ENCODE measurements at regions not wholly inside any gene's neighbourhood (a gene's known extent, or its start where the extent isn't known, plus 50 kb on each side); places are given as distances from the start of the nearest gene placed in this dataset.

DNA sequence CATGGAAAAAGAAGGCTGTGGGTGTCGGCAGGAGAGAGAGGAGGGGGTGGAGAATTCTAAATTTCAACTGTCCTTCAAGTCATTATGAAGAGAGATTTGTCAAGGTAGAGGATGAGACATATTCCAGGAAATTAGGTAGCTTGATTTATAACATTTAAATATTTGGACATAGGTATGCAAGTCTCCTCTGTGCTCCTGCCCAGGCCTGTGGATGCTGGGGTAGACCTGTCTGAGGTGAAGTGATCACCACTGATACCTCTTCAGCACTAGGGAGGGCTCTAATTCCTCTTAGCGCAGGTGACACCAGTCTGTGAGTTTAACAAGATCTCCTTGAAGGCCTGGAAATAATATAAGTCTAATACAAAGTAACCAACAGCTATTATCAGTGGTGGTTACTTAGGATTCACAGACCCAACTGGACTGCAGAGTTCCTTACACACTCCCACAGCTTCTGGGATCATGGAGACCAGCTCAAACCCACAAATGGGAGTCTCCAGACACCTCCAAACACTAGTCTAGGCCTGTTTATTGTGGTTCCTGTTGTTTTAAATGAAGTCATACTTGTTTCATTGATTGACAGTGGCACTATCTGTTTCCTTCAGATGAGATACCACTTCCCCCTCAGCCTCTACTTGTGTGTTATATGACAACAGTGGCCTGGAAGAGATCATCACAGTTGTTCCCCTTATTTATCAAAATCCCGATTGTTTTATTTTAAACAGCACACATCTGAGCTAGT, 104.1 kb upstream of the ITPRID2 start:
- no peaks in the 10 kb centered on the region for H3K36me3 Mint-ChIP-seq (ENCODE audit: low read depth, unreplicated experiment)
- no peaks in the 10 kb centered on the region for H3K9me3 ChIP-seq (ENCODE audit: insufficient read depth, low read depth, low read length)
- no peaks in the 10 kb centered on the region for H3K27me3 ChIP-seq (ENCODE audit: insufficient read depth, low read length)
- H3K9ac ChIP-seq (ENCODE audit: low read length) = no peak overlapping the region
- H3K27ac ChIP-seq (ENCODE audit: low read depth, low read length) = no peak overlapping the region
- peaks cover 2% of the 10 kb centered on the region for H3K9me3 Mint-ChIP-seq (ENCODE audit: unreplicated experiment)
- no peak overlapping the region for H3K4me3 Mint-ChIP-seq (ENCODE audit: unreplicated experiment)
- no peak for TF ChIP-seq EZH2 (IDR thresholded peaks at IDR 0.05; ENCODE audit: insufficient read depth, low read length)
- TF ChIP-seq, protein P1, sequence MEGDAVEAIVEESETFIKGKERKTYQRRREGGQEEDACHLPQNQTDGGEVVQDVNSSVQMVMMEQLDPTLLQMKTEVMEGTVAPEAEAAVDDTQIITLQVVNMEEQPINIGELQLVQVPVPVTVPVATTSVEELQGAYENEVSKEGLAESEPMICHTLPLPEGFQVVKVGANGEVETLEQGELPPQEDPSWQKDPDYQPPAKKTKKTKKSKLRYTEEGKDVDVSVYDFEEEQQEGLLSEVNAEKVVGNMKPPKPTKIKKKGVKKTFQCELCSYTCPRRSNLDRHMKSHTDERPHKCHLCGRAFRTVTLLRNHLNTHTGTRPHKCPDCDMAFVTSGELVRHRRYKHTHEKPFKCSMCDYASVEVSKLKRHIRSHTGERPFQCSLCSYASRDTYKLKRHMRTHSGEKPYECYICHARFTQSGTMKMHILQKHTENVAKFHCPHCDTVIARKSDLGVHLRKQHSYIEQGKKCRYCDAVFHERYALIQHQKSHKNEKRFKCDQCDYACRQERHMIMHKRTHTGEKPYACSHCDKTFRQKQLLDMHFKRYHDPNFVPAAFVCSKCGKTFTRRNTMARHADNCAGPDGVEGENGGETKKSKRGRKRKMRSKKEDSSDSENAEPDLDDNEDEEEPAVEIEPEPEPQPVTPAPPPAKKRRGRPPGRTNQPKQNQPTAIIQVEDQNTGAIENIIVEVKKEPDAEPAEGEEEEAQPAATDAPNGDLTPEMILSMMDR (IDR thresholded peaks at IDR 0.05; ENCODE audit: insufficient read depth, low read depth, low read length) = no peak
- H3K4me1 Mint-ChIP-seq (ENCODE audit: low read depth, unreplicated experiment) = peaks cover 73% of the 10 kb centered on the region
- no peaks in the 10 kb centered on the region for H3K79me2 ChIP-seq (ENCODE audit: insufficient read depth, low read length)
- no peaks in the 10 kb centered on the region for H3K36me3 ChIP-seq (ENCODE audit: insufficient read depth, low read length)
- H3K27ac Mint-ChIP-seq (ENCODE audit: unreplicated experiment) = peak overlapping the region; percentile 51
- DNase-seq (ENCODE audit: low read depth) (no peak), FAIRE-seq (no peak)
- H3K4me1 ChIP-seq (ENCODE audit: insufficient read depth, low read length) = peaks cover 50% of the 10 kb centered on the region
- H4K20me1 ChIP-seq (ENCODE audit: insufficient read depth, low read length) = no peaks in the 10 kb centered on the region
- H3K4me3 ChIP-seq (ENCODE audit: insufficient read depth, low read depth, low read length) = no peak overlapping the region
- no peaks in the 10 kb centered on the region for H3K27me3 Mint-ChIP-seq (ENCODE audit: low read depth, unreplicated experiment)
- H3K4me2 ChIP-seq (ENCODE audit: low read length) = no peak overlapping the region
- no peak overlapping the region for H2AFZ ChIP-seq (ENCODE audit: low read depth, low read length)

- Histone ChIP-seq H3K4me2 (ENCODE audit: low read length) (peak overlapping the region; percentile 27), H3K79me2 (ENCODE audit: insufficient read depth, low read length) (no peaks in the 10 kb centered on the region), H3K27ac (ENCODE audit: low read depth, low read length) (peak overlapping the region; percentile 97), H3K4me3 (ENCODE audit: insufficient read depth, low read depth, low read length) (no peak overlapping the region), H3K27me3 (ENCODE audit: insufficient read depth, low read length) (no peaks in the 10 kb centered on the region), H3K9ac (ENCODE audit: low read length) (no peak overlapping the region), H3K4me1 (ENCODE audit: insufficient read depth, low read length) (peaks cover 50% of the 10 kb centered on the region), H2AFZ (ENCODE audit: low read depth, low read length) (peak overlapping the region; percentile 49), H3K36me3 (ENCODE audit: insufficient read depth, low read length) (no peaks in the 10 kb centered on the region), H3K9me3 (ENCODE audit: insufficient read depth, low read depth, low read length) (peaks cover 2% of the 10 kb centered on the region), H4K20me1 (ENCODE audit: insufficient read depth, low read length) (no peaks in the 10 kb centered on the region)
- Mint-ChIP-seq H3K27ac (ENCODE audit: unreplicated experiment) (peak overlapping the region; percentile 97), H3K4me1 (ENCODE audit: low read depth, unreplicated experiment) (peaks cover 57% of the 10 kb centered on the region), H3K9me3 (ENCODE audit: unreplicated experiment) (peaks cover 3% of the 10 kb centered on the region), H3K4me3 (ENCODE audit: unreplicated experiment) (no peak overlapping the region), H3K27me3 (ENCODE audit: low read depth, unreplicated experiment) (no peaks in the 10 kb centered on the region), H3K36me3 (ENCODE audit: low read depth, unreplicated experiment) (no peaks in the 10 kb centered on the region)
- DNase-seq (ENCODE audit: low read depth) (peak; percentile 32), FAIRE-seq (peak; percentile 70)
- TF ChIP-seq, protein P1 (IDR thresholded peaks at IDR 0.05; ENCODE audit: insufficient read depth, low read depth, low read length) = no peak
- no peak for TF ChIP-seq EZH2 (IDR thresholded peaks at IDR 0.05; ENCODE audit: insufficient read depth, low read length)
Measured at GRCh38 chr2:181788897-181789555, 102.5 kb upstream of the ITPRID2 start.

Data from astrocyte (in vitro differentiated cells and primary cell).